Right lobe of liver (tissue), 6 donors: ENCODE measurements at regions not wholly inside any gene's neighbourhood (a gene's known extent, or its start where the extent isn't known, plus 50 kb on each side); places are given as distances from the start of the nearest gene placed in this dataset.
"Not testable (repeated sequence)": the region's sequence is repeated elsewhere in the genome, so short reads cannot be mapped to it uniquely, and the experiment has no call there.

Experiments used
- ATAC-seq, 4 donors: fragments of 200-7000 bp; cut with Tn5 transposase; one replicate each; pipeline ENCODE4 v1.9.1; 2020; ENCODE audit warnings: mild to moderate bottlenecking in 4 of 4, moderate library complexity in 4 of 4
- DNase-seq, 3 donors: peaks; one replicate each; pipeline ENCODE4 v3.0.0-alpha.2; 2020
- H3K27ac ChIP-seq, 3 donors: fragments of 200-600 bp; one replicate each; pipeline ENCODE4 v1.8.0; 2022
- H3K27me3 ChIP-seq, 2 donors: fragments of 200-600 bp; one replicate each; pipeline ENCODE4 v1.8.0; 2022
- H3K36me3 ChIP-seq, 4 donors: fragments of 200-600 bp; sonication (generic) in 1 of 4; one replicate each; pipeline versions ENCODE4 v1.5.1 to v1.8.0; 2017 to 2022; ENCODE audit warnings: control low read depth in 1 of 4
- H3K4me1 ChIP-seq, 4 donors: fragments of 200-600 bp; sonication (generic) in 1 of 4; one replicate each; pipeline versions ENCODE4 v1.5.1 to v1.8.0; 2017 to 2022; ENCODE audit warnings: control low read depth in 1 of 4
- H3K4me3 ChIP-seq, 3 donors: fragments of 200-600 bp; one replicate each; pipeline ENCODE4 v1.8.0; 2022
- H3K9me3 ChIP-seq, 4 donors: fragments of 200-600 bp; sonication (generic) in 1 of 4; one replicate each; pipeline versions ENCODE4 v1.5.1 to v1.8.0; 2017 to 2022; ENCODE audit warnings: control low read depth in 1 of 4
- POLR2A ChIP-seq: fragments of 450-650 bp; IDR thresholded peaks from one replicate; pipeline ENCODE4 v1.6.1; 2017; ENCODE audit warnings: antibody characterized with exemption, mild to moderate bottlenecking
- WGBS: methylation state at CpG from one replicate; pipeline ENCODE4 v1.1.6; 2018; ENCODE audit warnings: low coverage, low lambda C conversion rate; ENCODE audit not compliant: insufficient coverage; ENCODE audit errors: missing lambda C conversion rate; 5-methylcytosine and 5-hydroxymethylcytosine counted together
- intact Hi-C, 2 donors: fragments of 100-400 bp; cut with DNase I; formaldehyde crosslinking; loops; one replicate each; pipeline versions ENCODE4 v1.11.2 to v1.14.1; 2022
- TF ChIP-seq, protein P1 (sequence below), 4 donors: fragments of 200-600 bp in 3 of 4; fragments of 450-650 bp in 1 of 4; IDR thresholded peaks; one replicate each; pipeline versions ENCODE4 v1.5.1 to v1.8.0; 2016 to 2022; ENCODE audit warnings: antibody characterized with exemption in 4 of 4, mild to moderate bottlenecking in 2 of 4
- donor health status: DM: no; HTN: yes; CAD: no.
- donor health status: DM: no; HTN: no; CAD: no.
- donor health status: DM: no; HTN: no; CAD: no.
- donor health status: DM: no; HTN: yes; CAD: no.
- donor health status: DM: no; HTN: yes; CAD: no.

- no peaks in the 10 kb centered on the region for H3K36me3 ChIP-seq
- intact Hi-C loops, result no loop called here
- H3K9me3 ChIP-seq, result no peaks in the 10 kb centered on the region
- ATAC-seq (no peak), DNase-seq (no peak)
- H3K4me3 ChIP-seq, result no peak overlapping the region
- no CpG with 5 or more reads among the region's 1 CpG for WGBS
- no peaks in the 10 kb centered on the region for H3K27me3 ChIP-seq
- no peak overlapping the region for H3K27ac ChIP-seq
- TF ChIP-seq POLR2A, result no peak
- TF ChIP-seq, protein P1, sequence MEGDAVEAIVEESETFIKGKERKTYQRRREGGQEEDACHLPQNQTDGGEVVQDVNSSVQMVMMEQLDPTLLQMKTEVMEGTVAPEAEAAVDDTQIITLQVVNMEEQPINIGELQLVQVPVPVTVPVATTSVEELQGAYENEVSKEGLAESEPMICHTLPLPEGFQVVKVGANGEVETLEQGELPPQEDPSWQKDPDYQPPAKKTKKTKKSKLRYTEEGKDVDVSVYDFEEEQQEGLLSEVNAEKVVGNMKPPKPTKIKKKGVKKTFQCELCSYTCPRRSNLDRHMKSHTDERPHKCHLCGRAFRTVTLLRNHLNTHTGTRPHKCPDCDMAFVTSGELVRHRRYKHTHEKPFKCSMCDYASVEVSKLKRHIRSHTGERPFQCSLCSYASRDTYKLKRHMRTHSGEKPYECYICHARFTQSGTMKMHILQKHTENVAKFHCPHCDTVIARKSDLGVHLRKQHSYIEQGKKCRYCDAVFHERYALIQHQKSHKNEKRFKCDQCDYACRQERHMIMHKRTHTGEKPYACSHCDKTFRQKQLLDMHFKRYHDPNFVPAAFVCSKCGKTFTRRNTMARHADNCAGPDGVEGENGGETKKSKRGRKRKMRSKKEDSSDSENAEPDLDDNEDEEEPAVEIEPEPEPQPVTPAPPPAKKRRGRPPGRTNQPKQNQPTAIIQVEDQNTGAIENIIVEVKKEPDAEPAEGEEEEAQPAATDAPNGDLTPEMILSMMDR (IDR thresholded peaks at IDR 0.05), result no peak
- no peaks in the 10 kb centered on the region for H3K4me1 ChIP-seq
Measured at GRCh38 chr5:33105521-33105941, 335.2 kb upstream of the TARS1 start.

- H3K27ac ChIP-seq, H3K4me1 ChIP-seq, DNase-seq, H3K36me3 ChIP-seq, H3K27me3 ChIP-seq, ATAC-seq, H3K4me3 ChIP-seq, H3K9me3 ChIP-seq, intact Hi-C loops: not testable (repeated sequence)
- WGBS, result 69% methylated on average over 2 of the region's 2 CpGs
Measured at GRCh38 chr5:33110496-33110895, 330.3 kb upstream of the TARS1 start.

DNA sequence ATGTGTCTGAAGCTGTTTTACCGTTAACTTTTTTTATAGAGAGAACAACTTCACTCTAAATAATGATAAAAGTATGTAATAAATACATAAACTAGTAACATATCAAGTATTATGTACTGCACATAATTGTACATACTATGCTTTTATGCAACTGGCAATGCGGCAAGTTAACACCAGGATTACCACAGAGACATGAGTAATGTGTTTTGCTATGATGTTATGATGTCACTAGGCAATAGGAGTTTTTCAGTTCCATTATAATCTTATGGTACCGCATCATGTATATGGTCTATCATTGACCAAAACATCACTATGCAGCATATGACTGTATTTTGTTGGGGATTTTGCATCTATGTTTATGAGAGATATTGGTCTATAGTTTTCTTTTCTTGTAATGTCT is 326.4 kb upstream of the TARS1 start:
- WGBS, result 83% methylated on average over 3 of the region's 3 CpGs
- DNase-seq (no peak), ATAC-seq (no peak)
- H3K27ac ChIP-seq, result no peak overlapping the region
- no peaks in the 10 kb centered on the region for H3K27me3 ChIP-seq
- no peak overlapping the region for H3K4me3 ChIP-seq
- H3K9me3 ChIP-seq, result no peaks in the 10 kb centered on the region
- TF ChIP-seq, protein P1 (IDR thresholded peaks at IDR 0.05), result no peak
- TF ChIP-seq POLR2A, result no peak
- H3K36me3 ChIP-seq, result no peaks in the 10 kb centered on the region
- H3K4me1 ChIP-seq, result no peaks in the 10 kb centered on the region
- intact Hi-C loops, result no loop called here

DNA sequence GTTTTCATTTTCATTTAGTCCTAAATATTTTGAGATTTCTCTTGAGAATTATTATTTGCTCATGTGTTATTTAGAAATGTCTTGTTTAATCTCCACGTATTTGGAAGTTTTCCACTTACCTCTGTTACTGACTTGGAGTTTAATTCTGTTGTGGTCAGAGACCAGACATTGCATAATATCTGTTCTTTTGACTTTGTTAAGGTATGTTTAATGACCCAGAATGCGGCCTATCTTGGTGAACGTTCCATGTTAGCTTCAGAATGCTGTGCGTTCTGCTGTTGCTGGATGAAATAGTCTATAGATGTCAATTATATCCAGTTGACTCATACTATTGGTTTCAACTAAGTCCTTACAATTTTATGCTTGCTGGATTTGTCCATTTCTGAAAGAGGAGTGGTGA is 325.3 kb upstream of the TARS1 start:
- no peaks in the 10 kb centered on the region for H3K4me1 ChIP-seq
- H3K36me3 ChIP-seq, result no peaks in the 10 kb centered on the region
- DNase-seq (no peak), ATAC-seq (no peak)
- no peak overlapping the region for H3K4me3 ChIP-seq
- TF ChIP-seq, protein P1 (IDR thresholded peaks at IDR 0.05), result no peak
- no peak for TF ChIP-seq POLR2A
- no peaks in the 10 kb centered on the region for H3K27me3 ChIP-seq
- 45% methylated on average over 4 of the region's 4 CpGs for WGBS
- intact Hi-C loops, result no loop called here
- no peak overlapping the region for H3K27ac ChIP-seq
- H3K9me3 ChIP-seq, result no peaks in the 10 kb centered on the region

DNA sequence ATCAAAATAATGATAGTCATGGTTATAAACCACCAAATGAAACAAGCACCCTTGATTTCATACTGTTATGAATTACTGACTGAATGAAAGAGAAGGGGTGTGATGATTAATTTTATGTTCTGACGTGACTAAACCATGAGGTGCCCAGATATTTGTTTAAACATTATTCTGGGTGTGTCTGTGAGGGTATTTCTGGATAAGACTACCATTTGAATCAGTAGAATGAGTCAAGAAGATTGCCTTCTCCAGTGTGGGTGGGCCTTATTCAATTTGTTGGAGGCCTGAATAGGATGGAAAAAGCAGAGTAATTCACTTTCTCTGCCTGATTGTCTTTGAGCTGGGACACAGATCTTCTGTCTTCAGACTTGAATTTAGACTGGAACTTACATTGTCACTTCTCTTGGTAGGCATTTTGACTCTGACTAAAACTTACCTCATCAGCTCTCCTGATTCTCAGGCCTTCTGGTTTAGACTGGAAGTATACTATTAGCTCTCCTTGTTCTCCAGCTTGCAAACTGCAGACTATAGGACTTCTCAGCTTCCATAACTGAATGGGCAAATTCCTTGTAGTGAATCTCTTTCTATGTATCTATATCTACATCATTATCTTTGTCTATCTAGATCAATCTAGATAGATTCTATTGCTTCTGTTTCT is 321.9 kb upstream of the TARS1 start:
- Histone ChIP-seq H3K4me1 (no peaks in the 10 kb centered on the region), H3K27me3 (no peaks in the 10 kb centered on the region), H3K27ac (no peak overlapping the region), H3K36me3 (no peaks in the 10 kb centered on the region), H3K9me3 (no peaks in the 10 kb centered on the region), H3K4me3 (no peak overlapping the region)
- TF ChIP-seq POLR2A, result no peak
- TF ChIP-seq, protein P1 (IDR thresholded peaks at IDR 0.05), result no peak
- intact Hi-C loops, result no loop called here
- 67% methylated on average over 1 of the region's 1 CpG for WGBS
- DNase-seq (no peak), ATAC-seq (no peak)
